Occipital lobe (tissue), 1 donor: ENCODE measurements at regions not wholly inside any gene's neighbourhood (a gene's known extent, or its start where the extent isn't known, plus 50 kb on each side); places are given as distances from the start of the nearest gene placed in this dataset.

Experiments
- DNase-seq: peaks from one replicate; lab custom pipeline; 2025; lab: John Stamatoyannopoulos, UW

DNA sequence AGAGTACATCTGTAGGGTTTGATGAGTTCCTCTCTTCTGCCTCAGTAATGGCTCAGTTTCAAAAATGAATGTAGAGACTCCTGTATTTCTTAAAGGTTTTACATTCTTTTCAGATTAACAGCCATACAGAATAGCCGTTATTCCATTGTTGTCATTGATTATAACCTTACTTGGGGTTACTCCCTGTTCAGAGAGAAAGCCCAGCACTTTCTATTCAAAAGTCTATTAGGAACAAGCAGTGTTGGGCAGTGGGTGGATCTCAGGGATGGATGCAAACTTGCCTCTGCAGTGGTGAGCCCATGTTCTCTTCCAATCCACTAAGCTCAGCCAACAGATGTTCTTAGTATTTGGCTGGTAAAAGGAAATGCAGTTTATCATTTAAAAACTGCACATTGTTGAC lies 342.6 kb upstream of the E2F7 start:
- no peak for DNase-seq

DNA sequence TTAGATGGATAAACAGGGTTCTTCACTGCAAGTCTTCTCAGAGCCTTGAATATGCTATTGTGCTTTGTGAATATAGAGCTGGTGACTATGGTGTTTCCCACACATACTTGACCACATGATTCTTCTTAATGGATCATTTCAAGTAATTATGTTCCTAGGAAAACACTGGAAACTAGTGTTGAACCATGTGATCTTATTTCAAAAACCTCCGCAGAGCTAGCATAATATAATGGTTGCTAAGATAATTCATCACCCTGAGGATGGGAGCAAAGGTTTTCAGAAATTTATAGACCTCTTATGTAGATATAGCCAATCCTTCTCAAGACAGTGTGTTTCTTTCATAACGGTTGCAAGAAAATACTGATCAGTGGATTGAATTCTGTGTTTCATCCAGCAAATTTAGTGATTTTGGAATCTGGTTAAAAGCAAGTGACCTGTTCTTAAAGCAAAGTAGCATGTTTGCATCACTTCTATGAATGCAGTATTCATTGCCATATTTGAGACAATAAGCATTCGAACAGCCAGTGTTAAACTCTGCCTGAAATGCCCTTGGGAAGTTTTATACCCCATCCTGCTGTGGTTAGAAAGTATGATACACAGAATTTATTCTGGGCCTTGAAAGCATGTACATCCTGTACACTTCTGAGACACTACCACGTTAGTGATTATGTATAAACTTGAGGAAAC lies 341.0 kb upstream of the E2F7 start:
- DNase-seq = no peak

DNA sequence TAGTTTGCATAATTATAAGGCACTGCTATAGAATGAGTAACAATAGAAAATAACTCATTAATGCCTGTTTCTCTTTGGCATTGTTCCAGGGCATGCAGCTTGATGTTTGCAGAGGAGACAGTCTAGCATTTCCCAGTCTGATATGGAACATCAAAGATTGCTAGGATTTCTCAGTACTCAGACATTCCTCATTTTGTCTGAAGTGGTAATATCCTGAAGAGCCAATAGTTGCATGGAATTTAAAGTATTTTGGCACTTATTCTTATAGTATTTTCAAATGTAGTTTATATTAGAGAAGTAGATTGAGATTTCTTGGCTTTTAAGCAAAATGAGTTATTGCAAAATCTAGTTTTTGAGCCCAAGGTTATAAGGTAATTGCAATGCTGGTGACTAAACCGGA lies 337.3 kb upstream of the E2F7 start:
- DNase-seq = no peak

DNA sequence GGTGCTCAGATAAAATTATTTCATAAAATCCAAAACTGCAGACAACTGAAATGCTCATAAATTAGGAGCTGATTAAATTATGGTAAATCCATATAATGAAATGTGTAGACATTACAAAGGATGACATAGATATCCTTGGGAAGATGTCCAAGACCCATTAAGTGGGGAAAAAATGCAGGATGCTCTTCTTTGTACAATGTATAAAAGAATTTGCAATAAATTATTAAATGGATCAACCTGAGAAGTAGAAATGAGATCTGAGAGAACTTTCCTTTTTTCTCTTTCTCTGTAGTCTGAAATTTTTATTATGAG lies 336.4 kb upstream of the E2F7 start:
- DNase-seq = no peak

DNA sequence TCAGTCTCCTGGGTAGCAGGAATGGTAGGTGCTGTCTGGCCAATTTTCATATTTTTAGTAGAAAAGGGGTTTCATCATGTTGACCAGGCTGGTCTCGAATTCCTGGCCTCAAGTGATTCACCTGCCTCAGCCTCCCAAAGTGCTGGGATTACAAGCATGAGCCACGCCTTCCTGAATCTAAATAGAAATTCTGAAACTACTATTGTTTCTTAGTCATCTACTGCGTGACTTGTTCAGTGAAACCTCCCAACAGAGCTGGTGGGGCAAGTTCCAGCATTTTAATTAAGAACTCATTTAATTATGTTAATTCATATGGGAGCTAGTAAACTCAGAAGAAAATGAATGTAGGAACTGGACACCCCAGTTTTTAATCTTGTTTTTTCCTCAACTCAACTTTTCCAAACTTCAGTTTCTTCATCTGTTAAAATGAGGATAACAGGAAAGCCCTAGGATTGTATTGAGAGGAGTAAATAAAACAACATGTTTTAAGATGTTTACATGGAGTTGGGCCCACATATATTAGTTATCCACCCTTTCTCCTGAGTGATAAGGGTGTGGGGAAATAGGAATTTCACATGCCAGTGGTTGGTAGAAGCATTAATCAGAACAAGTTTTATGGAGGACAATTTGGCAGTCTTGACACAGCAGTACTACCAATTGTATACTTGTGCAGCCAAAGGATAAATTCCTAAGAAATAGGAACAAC lies 335.8 kb upstream of the E2F7 start:
- no peak for DNase-seq

DNA sequence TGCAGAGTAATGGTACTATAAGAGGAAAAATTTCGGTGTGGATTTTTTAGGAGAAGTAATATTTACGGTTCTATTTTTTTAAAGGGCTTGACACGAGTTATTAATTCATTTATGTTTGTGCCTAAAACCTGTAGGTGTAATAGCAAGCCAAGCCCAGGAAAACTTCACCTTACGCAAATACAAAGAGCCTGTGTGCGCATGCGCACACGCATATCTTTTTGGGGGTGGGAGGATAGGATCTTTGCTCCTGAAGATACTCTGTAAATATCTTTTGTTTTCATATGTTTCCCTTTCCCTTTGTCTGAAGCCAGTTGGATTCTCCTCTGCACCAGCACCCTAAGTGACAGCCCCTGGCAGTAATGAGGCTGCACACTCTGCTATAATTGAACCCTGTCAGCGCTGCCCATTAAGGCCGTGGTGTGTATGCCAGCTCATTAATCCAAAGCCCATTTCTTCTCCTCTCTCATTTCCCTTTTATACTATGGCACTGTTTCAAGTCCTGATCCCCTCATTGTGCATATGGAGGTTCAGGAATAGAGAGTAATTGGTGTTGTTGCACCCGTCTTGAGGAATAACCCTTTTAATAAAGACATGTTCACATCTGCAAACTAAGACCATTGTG lies 327.2 kb upstream of the E2F7 start:
- no peak for DNase-seq

DNA sequence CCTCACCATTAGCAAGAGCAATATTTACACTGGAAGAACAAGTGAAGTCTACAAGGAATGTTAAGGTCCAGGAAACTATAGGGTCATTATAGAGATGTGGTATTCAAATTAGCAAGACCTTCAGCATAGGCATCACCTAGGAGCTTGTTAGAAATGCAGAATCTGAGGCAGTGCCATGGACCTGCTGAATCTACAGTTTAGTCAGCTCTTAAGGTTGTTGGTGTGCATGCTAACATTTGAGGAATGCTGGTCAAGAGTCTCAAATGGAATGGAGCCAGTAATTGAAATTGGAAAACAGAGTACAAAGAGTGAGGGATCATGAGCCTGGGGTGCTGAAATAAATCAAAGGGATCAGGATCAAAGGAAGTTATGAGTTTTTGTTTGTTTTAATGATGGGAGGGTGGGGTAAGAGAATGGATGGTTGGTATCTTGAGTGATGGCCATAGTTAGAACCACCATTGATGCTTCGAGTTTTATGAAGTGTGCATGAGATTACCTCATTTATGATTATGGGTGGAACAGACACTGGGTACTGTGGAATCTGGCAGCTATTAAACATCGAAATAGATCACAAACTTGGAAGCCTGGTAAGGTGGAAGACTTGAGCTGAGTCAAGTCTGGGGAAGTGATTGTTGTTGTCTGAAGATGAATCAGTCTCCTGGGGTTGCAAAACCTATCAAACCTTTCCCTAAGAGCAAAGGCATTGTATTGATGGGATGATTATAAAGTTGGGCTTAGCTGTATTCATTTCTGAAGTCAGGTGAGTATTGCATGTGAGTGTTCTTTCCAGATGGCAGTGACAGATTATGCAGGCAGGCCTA lies 323.3 kb upstream of the E2F7 start:
- no peak for DNase-seq

DNA sequence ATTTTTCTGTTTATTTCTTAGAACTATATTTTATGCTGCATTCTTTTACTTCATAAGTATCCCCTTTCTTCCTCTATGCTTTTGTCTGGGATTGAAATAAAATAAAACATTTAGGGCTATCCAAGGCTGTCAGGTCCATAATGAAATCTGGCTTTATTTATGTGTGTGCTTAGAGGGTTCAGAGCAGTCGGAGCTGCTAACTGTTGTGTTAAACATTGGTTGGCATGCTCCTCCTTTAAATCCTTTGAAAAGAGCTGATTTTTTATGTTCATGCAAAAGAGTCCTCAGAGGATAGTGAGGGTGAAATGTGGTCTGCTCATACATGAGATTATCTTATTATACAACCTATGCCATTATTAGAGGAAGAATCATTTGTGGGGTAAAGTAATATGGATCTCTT lies 322.3 kb upstream of the E2F7 start:
- DNase-seq = no peak

DNA sequence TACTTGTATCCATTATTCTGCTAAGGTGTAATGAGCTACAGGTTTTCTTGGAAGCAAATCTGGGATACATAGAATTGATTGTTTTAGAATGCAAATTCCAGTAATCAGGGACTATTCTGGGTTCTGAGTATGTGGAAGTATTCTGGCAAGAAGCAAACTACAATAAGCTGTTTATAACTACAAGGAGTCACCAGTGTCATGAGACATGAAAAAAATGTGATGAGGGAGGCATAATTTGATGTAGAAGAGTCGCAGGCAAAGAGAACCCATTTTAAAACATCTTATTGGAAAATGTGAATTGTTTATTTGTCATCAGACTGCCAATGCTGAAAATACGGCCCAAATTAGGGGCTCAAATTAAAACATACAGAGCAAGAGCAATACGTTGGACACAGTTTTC lies 321.8 kb upstream of the E2F7 start:
- no peak for DNase-seq

DNA sequence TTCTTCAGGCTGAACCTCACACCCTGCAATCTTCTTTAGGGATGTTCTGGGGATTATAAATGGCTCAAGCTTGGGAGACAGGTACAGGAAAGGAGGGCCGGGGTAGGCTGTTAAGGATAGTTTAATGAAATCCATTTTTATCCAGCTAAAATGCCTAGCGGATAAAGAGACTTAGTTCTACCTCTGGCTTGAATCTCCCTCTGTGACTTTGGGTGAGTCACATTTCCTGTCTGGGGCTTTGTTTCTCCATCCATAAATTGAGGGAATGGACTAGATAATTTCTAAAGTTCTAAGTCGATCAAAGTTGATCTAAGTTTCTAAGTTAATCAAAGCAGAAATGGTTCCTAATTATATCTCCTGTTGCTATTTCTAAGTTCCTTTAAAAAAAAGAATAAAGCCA lies 319.6 kb upstream of the E2F7 start:
- no peak for DNase-seq

DNA sequence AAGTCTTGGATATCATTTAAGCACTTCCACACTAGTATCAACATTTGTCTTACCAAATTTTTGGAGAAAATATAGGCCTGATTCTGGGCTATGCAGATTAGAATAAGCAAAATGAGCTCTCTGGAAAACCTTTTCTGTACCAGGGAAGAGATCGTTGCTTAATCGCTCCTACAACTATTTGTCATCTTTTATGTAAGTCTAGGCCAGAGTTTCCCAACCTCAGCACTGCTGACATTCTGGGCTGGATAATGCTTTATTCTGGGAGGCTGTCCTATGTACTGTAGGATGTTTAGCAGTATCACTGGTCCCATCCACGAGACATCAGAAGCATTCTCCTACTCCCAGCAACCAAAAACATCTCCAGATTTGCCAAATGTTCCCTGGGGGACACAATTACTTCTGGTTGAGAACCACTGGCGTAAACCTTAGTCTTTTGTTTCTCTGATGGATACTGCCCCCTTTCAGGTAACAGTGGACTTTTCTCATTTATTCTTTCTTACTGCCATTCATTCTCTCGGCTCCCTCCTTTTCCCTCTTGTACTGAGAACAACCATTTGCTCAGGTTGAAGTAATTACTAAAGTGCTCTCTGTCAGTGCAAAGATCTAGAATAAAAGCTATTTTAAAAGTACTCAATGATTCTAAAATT lies 316.9 kb upstream of the E2F7 start:
- no peak for DNase-seq

DNA sequence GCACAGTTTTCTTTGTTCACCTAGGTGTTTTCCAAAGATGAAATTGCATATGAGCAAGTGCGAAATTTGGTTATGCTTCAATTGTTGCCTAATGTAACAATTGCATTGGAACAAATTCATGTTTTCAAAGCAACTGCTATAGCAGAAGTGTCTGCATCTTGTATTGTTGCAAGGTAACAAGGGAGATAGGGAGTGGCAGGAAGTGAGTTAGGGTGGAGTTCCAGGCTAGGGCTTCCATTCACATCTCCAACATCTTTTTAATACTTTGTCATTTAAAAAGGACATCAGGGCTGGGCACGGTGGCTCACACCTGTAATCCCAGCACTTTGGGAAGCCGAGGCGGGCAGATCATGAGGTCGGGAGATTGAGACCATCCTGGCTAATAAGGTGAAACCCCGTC lies 312.3 kb upstream of the E2F7 start:
- no peak for DNase-seq

DNA sequence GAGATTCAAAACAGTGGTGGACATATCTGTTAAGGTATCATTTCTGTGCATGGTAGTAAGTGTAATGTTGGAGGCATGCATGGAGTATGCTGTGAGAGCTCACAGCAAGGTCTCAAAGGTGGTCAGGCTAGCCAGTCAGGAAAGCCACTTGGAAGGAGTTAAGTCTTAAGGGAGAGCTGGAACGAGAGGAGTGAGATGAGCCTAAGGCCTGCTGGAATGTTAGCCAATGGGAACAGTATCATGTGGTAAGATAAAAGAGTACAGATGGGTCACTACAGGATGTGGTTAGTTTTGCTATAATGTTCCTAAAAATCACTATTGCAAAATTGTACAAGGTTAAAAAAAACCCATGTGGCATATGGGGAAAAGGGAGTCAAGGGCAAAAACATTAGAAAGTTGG lies 311.7 kb upstream of the E2F7 start:
- no peak for DNase-seq

DNA sequence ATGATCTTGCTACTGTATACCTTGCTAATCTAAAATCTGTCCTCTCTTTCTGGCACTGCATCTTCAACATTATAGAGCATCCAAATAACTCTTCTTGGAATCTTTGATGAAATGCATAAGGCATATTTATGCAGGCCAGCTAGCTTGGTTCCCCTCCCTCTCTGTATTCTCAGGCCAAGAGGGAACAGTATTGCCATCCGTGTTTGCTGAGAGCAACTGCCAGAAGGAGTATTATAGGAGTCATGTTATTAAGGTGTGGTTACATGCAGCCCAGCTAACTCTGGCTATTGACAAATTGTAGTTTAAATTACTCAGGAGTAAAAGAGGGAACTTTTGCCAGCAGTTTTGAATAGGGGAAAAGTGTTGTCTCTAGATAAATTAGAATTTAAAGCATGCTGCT lies 309.3 kb upstream of the E2F7 start:
- DNase-seq = no peak

DNA sequence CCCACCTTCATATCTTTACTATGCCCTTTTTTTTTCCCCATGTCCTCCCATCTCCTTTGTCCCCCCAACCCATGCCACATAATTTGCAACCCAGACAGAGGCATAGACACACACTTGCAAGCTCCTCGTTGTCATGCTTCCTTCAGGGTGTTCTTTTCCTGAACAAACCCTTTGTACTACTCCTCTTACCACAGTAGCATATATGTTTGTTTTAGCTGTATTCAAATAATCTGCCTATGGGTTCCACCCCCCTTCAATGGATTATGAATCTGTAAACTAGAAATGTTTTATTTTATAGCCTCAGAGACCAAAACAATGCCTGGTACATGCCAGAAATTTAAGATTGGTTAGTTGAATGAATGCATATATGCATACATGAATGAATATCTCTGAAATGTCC lies 307.1 kb upstream of the E2F7 start:
- no peak for DNase-seq

DNA sequence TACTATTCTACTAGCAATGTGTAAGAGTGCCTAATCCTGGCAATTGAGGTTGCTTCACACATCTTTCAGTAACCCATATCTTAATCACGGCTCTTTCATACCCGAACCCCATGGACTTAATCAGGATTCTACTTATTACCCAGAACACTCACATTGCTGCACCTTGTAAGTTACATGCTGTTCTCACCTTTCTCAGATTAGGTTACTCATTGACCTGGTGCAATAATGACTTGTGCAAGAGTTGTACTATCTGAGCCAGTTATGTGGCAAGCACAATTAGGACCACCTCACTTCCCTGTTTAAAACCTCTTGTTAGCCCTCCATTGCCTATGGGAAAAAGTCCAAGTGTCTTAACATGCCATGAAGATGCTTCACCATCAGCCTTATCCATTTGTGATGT lies 306.7 kb upstream of the E2F7 start:
- DNase-seq = no peak

DNA sequence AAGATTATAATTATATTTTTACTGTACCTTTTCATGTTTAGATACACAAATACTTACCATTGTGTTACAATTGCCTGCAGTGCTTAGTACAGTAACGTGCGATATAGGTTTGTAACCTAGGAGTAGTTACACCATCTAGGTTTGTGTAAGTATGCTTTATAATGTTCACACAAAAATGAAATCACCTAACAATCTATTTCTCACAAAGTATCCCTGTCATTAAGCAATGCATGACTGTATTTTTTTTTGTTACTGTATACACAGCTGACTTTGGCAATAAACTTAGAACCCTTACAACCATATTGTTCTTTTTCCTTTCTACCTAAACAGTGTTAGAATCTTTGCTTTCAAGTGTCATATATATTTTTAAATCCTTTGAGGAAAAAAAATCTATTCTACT lies 303.0 kb upstream of the E2F7 start:
- DNase-seq = no peak

DNA sequence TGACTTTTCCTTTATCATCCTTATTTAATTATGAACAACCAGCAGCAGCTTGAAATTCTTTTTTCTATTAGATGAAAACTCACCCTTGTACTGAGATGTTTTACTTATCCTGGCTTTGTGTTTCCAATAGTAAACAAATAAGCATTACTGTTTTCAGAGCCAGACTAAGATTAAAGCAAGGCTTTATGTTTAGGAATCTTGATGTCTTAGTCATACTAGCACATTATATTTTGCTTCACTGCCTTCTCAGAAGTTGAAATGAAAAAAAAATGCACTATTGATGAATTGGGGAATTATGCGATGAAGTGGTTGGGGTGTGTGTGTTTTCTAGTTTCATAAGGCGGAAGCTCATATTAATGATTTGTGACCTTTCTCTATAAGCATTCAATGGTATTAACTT lies 301.2 kb upstream of the E2F7 start:
- DNase-seq = no peak

DNA sequence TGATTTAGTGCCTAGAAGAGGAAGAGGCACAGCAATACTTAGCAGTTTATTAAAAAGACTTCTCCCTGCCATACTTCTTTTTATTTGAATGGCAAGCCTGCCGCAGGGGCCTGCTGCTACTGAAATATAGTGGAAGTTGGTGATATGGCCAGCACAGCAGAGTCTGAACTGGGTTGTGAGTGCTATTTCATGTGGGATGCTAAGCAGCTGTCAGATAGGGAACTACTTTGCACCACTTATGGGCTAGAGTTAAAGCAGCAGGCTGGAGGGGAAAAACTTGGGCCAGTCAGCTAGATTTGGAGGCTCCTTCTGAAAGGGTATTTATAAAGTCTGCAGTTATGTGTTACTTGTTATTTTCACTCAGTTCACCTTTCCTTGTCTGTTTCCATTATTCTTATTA lies 299.0 kb upstream of the E2F7 start:
- no peak for DNase-seq

DNA sequence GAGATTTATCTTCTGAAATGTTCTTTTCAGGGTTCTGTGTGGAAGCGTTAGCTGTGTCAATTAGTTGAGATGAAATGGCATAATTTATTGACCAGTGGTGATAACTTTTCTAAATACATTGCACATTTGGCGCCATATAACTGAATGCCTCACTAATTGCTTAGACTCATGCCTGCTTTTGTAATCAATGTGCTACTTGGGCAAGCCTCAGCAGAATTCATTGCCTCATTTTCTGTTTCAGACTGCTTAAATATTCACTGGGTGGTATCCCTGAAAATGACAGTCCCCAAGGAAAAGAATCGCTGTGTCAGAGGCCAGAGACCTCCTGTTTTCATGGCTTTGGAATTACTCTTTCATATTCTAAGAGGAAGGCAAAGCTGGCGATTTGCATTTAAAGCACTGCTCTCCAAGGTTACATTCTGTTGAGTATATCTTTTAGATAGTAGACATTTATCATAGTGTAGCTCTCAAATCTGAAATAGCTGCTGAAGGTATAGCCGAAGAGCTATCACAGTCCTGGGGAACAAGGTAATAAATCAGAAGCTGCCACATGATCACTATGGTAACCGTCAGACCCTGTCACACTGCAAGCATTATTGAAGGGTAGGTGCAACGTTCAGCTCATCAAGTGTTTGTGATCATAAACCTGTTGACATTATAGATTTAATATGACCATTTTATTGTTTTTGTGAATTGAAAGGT lies 297.3 kb upstream of the E2F7 start:
- DNase-seq = no peak

DNA sequence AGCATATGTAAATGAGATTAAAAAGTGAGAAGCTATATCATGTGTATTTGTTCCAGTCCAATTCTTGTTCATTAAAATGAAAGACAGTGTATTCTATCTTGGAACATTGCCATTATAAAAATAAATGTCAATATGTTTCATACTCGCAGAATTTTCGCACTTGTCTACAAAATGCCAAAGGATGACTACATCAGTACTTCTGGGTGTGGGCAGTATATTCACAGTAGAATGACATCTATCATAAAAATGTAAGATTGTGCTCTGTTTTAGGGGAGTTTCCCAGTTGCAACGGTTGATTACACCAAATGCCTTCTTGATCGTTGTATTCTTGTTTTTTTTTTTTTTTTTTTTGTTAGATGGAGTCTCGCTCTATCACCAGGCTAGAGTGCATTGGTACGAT lies 292.3 kb upstream of the E2F7 start:
- no peak for DNase-seq
